Activated naive CD8-positive, alpha-beta T cell (primary cell): ENCODE measurements at regions not wholly inside any gene's neighbourhood (a gene's known extent, or its start where the extent isn't known, plus 50 kb on each side); places are given as distances from the start of the nearest gene placed in this dataset.
A peak's percentile ranks its signal among the peaks of the same experiment; 100 is the strongest.

Source experiments
- H3K27ac Mint-ChIP-seq: one replicate; pipeline ENCODE4 v1.8.0; 2021; ENCODE audit warnings: mixed read lengths
- H3K27me3 Mint-ChIP-seq: one replicate; pipeline ENCODE4 v1.8.0; 2021; ENCODE audit warnings: mixed read lengths
- H3K36me3 Mint-ChIP-seq: one replicate; pipeline ENCODE4 v1.8.0; 2021; ENCODE audit warnings: mixed read lengths
- H3K4me1 Mint-ChIP-seq: one replicate; pipeline ENCODE4 v1.8.0; 2021; ENCODE audit warnings: low read depth, mixed read lengths
- H3K4me3 Mint-ChIP-seq: one replicate; pipeline ENCODE4 v1.8.0; 2021; ENCODE audit warnings: mild to moderate bottlenecking, mixed read lengths
- H3K9me3 Mint-ChIP-seq: one replicate; pipeline ENCODE4 v1.8.0; 2021; ENCODE audit warnings: low read depth, mixed read lengths

DNA sequence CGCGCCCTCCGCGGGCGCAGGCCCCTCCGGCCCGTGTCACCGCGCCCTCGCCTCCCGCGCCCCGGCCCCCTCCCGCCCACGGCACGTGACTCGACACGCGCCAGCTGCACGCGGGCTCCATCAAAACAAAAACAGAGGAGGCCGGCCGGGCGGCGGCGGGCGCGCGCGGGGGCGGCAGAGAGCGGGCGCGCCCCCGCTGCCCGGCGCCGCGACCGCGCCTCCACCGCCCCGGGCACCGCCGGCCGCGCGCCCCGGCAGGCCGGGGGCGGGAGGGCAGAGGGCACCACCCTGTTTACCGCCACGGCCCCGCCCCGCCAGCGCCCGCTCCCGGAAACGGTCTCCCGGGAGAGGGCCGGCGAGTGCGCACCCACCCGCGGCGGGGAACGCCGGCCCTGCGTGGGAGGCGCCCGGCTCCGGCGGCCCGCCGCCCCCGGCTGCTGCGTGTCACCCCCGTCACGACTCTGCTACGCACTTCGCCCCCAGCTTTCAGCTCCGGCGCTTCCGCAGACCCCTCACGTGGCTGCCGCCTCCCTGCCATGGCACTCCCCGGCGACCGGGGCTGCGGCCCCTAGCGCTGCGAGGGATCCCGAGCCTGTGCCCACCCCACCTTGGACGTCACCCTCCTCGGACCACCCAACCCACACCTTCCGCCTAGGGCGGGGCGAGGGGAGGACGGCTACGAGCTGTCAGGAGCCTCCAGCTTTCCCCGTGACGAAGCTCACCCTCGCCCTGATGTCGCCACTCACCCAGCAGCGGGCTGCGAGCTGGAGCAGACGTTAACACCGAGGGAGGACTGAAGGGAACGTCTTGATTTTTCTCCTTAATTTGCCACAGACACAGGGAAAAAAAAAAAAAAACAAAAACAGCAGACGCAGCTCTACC is 221.6 kb upstream of the MKLN1 start:
- peaks cover 69% of the 10 kb centered on the region for H3K4me1 Mint-ChIP-seq
- peak overlapping the region; percentile 100 for H3K27ac Mint-ChIP-seq
- H3K9me3 Mint-ChIP-seq: no peaks in the 10 kb centered on the region
- H3K27me3 Mint-ChIP-seq: no peaks in the 10 kb centered on the region
- H3K4me3 Mint-ChIP-seq: peak overlapping the region; percentile 99
- peaks cover 22% of the 10 kb centered on the region for H3K36me3 Mint-ChIP-seq

DNA sequence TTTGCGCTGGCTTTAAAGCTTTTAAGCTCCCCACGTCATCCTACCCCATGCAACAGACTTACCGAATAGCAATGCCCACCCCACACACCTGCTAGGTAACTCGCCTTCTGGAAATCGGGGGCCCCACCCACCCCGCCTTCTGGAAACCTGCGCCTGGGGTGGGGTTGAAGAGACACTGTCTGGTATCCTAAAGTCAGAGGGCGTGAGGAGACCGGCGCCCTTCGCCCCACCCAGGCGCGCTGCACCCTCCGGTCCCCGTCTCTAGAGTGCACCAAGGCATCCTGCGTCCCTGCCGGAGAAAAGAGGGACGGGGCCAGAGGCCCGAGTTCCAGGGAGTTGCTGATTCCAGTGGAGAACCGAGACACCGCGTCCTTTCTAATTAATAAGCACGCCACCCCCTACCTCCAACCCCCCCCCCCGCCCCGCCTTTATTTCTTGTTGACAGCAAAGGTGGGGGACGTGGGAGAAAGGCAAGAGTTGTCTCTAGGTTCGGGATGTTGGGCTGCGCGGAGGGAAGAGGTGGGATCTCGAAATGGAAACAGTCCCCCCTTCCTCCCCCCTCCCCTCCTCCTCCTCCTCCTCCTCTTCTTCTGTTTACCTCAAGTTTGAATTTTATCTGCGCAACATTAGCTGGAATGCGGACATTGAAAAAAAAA is 220.9 kb upstream of the MKLN1 start:
- peak overlapping the region; percentile 100 for H3K27ac Mint-ChIP-seq
- peak overlapping the region; percentile 99 for H3K4me3 Mint-ChIP-seq
- no peaks in the 10 kb centered on the region for H3K9me3 Mint-ChIP-seq
- peaks cover 69% of the 10 kb centered on the region for H3K4me1 Mint-ChIP-seq
- no peaks in the 10 kb centered on the region for H3K27me3 Mint-ChIP-seq
- peaks cover 22% of the 10 kb centered on the region for H3K36me3 Mint-ChIP-seq

DNA sequence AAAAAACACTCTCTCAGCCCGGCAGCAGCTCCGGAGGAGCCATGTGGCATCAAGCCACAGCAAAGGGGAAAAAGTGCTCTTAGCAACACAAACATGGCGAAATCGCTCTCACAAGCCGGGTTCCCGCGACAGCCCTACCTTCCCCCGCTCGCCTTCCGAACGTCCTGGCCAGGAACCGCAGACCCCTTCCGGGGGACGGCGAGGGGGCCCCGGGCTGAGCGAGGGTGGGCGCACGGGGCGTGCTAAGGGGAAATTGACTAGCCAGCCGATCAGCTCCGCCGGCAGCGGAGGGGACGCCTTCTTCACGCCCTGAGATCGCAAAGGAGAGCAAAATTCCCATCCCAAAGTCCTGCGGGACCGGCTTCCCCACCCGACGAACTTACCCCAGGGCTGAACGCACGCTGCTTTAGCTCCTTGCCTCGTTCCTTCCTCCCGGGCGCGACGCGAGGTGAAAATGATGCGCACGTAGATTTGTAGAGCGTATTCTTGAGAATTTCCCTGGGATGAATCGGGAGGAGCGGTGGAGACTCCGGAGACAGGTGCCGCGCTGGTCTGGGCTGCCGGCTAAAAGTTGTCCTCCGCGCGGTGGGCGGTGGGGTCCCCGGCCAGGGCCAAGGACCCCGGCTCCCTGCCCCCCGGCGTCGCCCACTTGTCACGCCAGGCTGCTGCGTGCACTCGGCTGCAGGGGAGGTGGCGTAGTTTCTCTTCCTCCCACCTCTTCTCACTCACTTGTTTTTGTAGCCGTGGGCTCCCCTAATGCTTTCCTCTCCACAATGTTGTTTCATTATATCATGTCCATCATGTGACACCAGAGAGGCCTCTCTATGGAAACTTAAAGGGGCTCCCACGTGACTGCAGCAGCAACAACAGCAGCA is 220.1 kb upstream of the MKLN1 start:
- H3K4me3 Mint-ChIP-seq: peak overlapping the region; percentile 99
- no peaks in the 10 kb centered on the region for H3K9me3 Mint-ChIP-seq
- peaks cover 69% of the 10 kb centered on the region for H3K4me1 Mint-ChIP-seq
- H3K36me3 Mint-ChIP-seq: peaks cover 16% of the 10 kb centered on the region
- H3K27me3 Mint-ChIP-seq: no peaks in the 10 kb centered on the region
- peak overlapping the region; percentile 100 for H3K27ac Mint-ChIP-seq

DNA sequence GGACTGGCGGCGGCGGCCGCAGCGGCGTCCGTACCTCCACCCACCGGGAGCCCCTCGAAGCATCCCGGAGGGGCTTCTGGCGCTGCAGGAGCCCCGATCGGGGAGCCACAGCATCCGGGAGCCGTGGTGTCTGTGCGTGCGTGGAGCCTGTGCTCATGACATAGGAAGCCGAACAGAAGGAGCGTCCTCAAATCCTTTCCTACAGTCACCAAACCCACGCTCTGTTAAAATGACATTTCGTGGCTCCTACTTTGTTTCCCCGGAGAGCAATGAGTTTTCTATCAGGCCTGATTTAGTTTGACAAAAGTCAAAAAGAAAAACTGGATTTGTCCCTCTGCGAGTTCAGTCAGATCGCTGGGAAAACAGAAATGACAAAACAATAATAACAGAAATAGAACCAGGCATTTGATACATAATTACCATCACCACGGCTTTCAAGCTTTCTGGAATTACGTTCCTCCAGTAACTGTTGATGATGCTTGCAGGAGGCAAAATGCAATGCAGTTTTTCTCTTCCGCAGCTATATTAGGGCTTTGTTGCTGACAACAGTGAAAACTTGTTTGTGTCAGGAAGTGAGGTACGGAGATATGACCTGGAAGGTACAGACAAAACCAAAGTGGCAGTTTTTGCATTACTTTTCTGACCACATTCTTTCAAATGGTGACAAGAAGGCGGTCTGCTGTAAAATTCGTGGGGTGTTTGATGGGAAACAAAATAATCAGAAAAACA is 219.3 kb upstream of the MKLN1 start:
- no peaks in the 10 kb centered on the region for H3K9me3 Mint-ChIP-seq
- no peaks in the 10 kb centered on the region for H3K27me3 Mint-ChIP-seq
- peaks cover 14% of the 10 kb centered on the region for H3K36me3 Mint-ChIP-seq
- H3K27ac Mint-ChIP-seq: peak overlapping the region; percentile 100
- peaks cover 61% of the 10 kb centered on the region for H3K4me1 Mint-ChIP-seq
- peak overlapping the region; percentile 99 for H3K4me3 Mint-ChIP-seq

DNA sequence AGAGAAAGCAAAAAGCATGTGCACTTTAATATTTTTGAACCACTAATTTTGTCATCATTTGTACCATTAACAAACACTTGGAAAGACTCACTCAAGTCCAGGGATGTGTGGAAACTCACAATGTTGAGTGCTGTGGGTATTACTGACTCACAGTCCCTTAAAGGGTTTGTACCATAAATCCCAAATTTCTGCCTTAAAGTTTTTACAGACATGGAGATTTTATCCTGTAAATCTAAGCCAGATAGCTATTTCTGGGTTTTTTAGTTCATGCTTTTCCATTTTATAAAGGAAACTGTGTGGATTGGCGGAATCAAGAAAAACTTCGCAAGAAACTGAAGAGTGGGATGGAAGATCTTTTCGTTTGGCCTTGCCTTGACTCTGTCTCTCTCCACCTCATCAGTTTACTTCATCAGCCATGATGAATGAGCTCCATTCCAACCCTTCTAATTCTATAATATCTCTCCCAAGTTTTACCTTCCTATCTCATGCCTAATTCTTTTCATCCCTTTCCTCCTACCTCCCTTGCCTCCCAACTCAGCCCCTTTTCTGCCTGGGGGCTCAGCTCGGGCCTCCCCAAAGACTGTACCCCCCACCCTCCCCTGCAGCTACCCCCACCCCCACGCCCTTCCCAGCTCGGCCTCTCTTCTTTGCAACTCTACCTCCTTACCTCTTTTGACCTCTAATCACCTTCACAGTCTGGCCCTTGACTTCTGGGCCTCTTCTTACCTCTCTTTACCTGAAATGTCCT is 218.5 kb upstream of the MKLN1 start:
- H3K4me1 Mint-ChIP-seq: peaks cover 53% of the 10 kb centered on the region
- peak overlapping the region; percentile 99 for H3K4me3 Mint-ChIP-seq
- H3K27ac Mint-ChIP-seq: peak overlapping the region; percentile 100
- peaks cover 9% of the 10 kb centered on the region for H3K36me3 Mint-ChIP-seq
- no peaks in the 10 kb centered on the region for H3K9me3 Mint-ChIP-seq
- no peaks in the 10 kb centered on the region for H3K27me3 Mint-ChIP-seq

DNA sequence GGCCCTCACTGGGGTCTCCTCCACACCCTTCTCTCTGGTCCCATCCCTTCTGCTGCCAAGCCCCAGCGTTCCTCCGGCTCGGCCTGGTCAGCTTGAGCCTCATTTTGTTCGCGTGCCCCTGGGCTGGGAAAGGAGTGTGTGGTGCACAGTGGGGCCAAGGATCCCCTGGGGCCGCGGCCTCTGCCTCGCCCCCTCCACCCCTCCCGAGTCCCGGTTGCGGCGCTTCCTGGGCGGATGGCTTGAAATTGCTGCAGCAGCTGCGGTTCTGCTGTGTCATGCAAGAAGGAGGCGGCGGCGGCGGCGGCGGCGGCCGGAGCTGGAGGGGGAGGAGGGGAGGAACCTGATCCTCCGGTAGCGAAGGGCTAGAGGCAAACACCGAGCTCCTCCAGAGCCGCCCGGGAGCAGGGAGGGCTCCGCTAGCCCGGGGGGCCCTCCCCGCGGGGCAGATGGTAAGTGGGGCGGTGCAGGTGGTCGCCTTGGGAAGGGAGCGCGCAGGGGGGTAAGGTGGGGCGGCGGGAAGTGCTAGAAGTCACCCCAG is 217.8 kb upstream of the MKLN1 start:
- peaks cover 47% of the 10 kb centered on the region for H3K4me1 Mint-ChIP-seq

DNA sequence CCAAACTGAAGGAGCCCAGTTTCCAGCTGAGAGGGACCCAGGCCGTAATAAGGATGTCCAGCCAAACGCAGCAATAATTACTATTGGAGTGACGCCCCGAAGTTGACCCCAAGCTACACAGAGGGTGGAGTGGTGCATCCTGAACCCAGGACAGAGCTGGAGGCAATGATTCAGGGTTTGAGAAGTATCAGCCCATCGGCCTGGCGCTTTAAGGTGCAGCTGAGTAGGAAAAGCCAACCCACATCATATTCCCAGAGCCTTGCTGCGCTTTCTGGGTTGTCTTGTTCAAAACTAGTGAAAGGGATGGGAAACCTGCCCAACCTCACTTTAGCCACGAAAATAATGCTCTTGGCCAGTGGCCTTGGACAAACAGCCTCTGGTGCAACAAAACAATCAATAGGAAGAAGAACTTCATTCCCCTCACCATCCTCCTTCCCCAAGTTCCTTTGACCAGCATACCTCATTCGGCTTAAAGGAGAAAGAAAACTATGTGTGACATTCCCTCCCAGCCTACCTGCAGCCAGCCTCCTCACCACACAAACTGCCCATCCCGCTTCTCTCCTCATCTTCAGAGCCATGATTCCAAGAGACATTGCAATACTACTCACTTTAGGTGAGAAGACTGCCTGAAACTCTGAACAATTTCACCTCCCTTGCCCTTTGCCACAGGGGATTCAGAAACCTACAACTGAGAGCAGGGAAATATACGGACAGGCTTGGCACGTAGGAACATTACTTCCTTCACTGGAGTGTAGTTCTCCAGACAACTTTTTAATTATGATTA is 217.2 kb upstream of the MKLN1 start:
- Mint-ChIP-seq H3K27me3 (no peaks in the 10 kb centered on the region), H3K9me3 (no peaks in the 10 kb centered on the region), H3K36me3 (no peaks in the 10 kb centered on the region), H3K4me1 (peaks cover 42% of the 10 kb centered on the region), H3K4me3 (peak overlapping the region; percentile 99), H3K27ac (peak overlapping the region; percentile 81)

More for the DNA sequence above, 217.8 kb upstream of the MKLN1 start:
- H3K9me3 Mint-ChIP-seq: no peaks in the 10 kb centered on the region
- H3K27me3 Mint-ChIP-seq: no peaks in the 10 kb centered on the region
- peak overlapping the region; percentile 100 for H3K27ac Mint-ChIP-seq
- peaks cover 4% of the 10 kb centered on the region for H3K36me3 Mint-ChIP-seq
- H3K4me3 Mint-ChIP-seq: peak overlapping the region; percentile 99

DNA sequence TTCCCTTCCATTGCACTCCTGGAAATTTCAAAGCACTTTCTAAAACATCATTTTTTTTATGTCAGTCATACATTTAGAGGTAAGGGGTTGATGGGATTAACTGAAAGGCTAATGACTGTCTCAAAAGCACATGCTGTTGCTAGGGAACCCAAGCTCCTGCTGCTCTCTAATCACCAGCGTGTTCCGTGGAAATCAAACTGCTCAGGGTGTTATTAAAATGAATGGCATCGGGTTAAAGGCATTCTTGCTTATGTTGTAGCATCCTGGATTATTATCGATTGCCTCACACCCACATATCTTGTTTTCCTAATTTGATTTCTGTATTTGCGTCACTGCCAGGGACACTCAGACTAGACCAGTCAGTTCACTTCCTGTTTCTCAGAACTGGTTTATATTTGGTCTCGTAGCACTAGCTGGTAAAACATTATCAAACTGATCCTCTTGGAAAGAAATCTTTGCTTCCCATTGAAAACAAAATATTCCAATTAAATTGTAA is 216.5 kb upstream of the MKLN1 start:
- H3K4me1 Mint-ChIP-seq: peaks cover 42% of the 10 kb centered on the region
- H3K36me3 Mint-ChIP-seq: no peaks in the 10 kb centered on the region

DNA sequence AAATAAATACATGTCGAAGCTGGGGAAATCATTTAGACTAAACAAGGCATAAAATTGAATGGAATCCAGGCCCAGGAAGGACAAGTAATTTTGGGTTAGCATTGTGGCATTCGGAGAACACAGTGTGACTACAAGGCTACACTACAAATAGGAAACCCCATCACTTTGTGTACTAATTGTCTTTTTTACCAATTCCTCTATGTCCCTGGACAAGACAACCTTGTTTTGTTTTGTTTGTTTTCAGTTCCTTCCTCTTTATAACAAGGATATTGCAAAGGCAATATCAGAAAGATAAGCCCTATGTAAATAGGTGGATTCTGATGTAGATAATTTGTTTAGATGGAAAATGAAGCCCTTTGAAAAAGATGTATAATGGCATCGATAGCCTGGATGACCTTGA is 215.9 kb upstream of the MKLN1 start:
- Mint-ChIP-seq H3K27me3 (no peaks in the 10 kb centered on the region), H3K36me3 (no peaks in the 10 kb centered on the region), H3K4me1 (peaks cover 42% of the 10 kb centered on the region), H3K9me3 (no peaks in the 10 kb centered on the region), H3K4me3 (peak overlapping the region; percentile 27), H3K27ac (peak overlapping the region; percentile 42)

More for the DNA sequence above, 216.5 kb upstream of the MKLN1 start:
- no peaks in the 10 kb centered on the region for H3K27me3 Mint-ChIP-seq
- peak overlapping the region; percentile 99 for H3K4me3 Mint-ChIP-seq
- H3K27ac Mint-ChIP-seq: peak overlapping the region; percentile 81
- H3K9me3 Mint-ChIP-seq: no peaks in the 10 kb centered on the region

DNA sequence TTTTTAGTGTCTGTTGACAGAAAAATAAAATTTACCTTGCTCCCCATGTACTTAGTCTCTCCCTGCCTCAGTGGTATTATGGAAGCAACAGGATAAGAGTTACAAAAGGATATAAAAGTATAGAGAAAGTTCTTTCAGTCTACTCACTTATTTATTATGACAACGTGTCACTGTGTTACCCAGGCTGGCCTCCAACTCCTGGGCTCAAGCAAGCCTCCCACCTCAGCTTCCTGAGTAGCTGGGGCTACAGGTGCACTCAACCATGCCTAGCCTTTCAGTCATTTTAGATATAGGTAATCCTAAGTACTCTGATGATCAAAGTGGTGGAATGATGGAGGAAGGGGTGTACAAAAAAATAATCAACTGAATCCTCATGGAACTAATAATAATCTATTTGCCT is 215.2 kb upstream of the MKLN1 start:
- no peak overlapping the region for H3K27ac Mint-ChIP-seq
- H3K27me3 Mint-ChIP-seq: no peaks in the 10 kb centered on the region
- peaks cover 42% of the 10 kb centered on the region for H3K4me1 Mint-ChIP-seq
- H3K4me3 Mint-ChIP-seq: no peak overlapping the region
- no peaks in the 10 kb centered on the region for H3K36me3 Mint-ChIP-seq
- no peaks in the 10 kb centered on the region for H3K9me3 Mint-ChIP-seq

DNA sequence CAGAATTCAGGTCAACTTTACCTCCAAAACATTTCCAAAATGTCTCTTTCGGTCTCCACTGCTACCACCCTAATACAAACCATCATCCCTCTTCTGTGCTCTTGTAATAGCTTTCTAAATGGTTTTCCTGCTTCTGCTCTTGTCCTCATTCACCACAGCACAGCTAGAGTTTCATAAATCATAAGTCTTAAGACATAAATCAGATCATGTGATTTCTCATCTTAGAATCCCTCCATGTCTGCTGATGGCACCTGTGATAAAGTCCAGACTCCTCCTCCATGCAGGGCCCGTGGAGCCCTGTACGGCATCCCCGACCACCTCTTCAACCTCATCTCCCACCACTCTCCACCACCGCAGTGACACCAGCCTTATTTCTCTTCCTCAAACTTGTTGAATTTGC is 212.3 kb upstream of the MKLN1 start:
- no peak overlapping the region for H3K27ac Mint-ChIP-seq
- H3K27me3 Mint-ChIP-seq: no peaks in the 10 kb centered on the region
- no peak overlapping the region for H3K4me3 Mint-ChIP-seq
- peaks cover 23% of the 10 kb centered on the region for H3K4me1 Mint-ChIP-seq
- H3K36me3 Mint-ChIP-seq: peaks cover 3% of the 10 kb centered on the region
- no peaks in the 10 kb centered on the region for H3K9me3 Mint-ChIP-seq

DNA sequence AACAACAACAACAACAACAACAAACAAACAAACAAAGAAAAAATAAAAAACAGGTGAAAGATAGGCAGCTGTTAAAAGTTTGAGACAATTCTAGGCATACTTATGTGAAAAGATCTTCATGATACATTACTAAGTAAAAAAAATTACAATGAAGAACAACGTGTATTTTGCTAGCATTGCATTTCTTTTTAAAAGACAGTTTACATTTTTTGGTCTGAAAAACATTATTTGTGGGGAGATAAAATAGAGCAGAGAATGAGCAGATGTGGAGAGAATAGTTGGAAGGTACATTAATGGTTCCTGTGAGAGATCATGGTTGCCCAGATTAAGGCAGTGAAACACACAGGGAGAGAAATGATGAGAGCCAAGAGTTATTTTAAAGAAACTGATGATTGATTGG is 210.2 kb upstream of the MKLN1 start:
- H3K4me3 Mint-ChIP-seq: no peak overlapping the region
- H3K27me3 Mint-ChIP-seq: no peaks in the 10 kb centered on the region
- no peak overlapping the region for H3K27ac Mint-ChIP-seq
- peaks cover 4% of the 10 kb centered on the region for H3K4me1 Mint-ChIP-seq
- no peaks in the 10 kb centered on the region for H3K9me3 Mint-ChIP-seq
- peaks cover 6% of the 10 kb centered on the region for H3K36me3 Mint-ChIP-seq

DNA sequence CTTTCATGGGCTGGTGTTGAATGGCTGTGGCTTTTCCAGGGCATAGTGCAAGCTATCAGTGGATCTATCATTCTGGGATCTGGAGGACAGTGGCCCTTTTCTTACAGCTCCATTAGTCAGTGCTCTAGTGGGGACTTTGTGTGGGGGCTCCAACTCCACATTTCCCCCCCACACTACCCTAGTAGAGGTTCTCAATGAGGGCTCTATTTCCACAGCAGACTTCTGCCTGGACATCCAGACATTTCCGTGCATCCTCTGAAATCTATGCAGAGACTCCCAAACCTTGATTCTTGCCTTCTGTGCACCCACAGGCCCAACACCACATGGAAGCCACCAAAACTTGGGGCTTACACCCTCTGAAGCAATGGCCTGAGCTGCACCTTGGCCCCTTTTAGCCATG is 208.3 kb upstream of the MKLN1 start:
- no peak overlapping the region for H3K27ac Mint-ChIP-seq
- H3K4me1 Mint-ChIP-seq: peaks cover 2% of the 10 kb centered on the region
- H3K4me3 Mint-ChIP-seq: no peak overlapping the region
- peaks cover 6% of the 10 kb centered on the region for H3K36me3 Mint-ChIP-seq
- no peaks in the 10 kb centered on the region for H3K27me3 Mint-ChIP-seq
- H3K9me3 Mint-ChIP-seq: no peaks in the 10 kb centered on the region
